CD4-positive, alpha-beta T cell treated with Interleukin-12 subunit alpha and Interleukin-12 subunit beta, for 1 hour (primary cell): ENCODE measurements at regions not wholly inside any gene's neighbourhood (a gene's known extent, or its start where the extent isn't known, plus 50 kb on each side); places are given as distances from the start of the nearest gene placed in this dataset.
A peak's percentile ranks its signal among the peaks of the same experiment; 100 is the strongest.
"Not testable (repeated sequence)": the region's sequence is repeated elsewhere in the genome, so short reads cannot be mapped to it uniquely, and the experiment has no call there.

Experiments used
- DNase-seq: peaks from one replicate; pipeline ENCODE4 v3.0.0-alpha.2; 2020

- DNase-seq = no peak
These were observed 79.8 kb downstream of the ZNF92 start for GRCh38 chr7:65453341-65454030.

DNA sequence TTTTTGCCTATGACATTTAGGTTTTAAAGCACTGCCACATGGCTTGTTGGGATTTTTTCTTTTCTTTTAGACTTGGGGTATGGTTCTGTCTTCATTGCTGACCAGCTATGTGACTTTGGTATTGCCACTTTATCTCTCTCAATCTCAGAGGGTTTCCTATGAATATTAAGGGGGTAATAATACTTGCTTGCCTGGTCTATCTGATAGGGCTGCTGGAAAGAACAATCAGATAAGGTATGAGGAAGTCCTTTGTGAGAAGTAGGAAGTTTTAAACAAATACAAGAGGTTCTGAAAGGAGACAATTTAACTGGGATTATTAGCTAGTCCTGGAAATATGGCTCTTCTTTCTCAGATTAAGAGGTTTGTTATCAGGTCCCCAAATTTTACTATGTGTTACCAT is 80.8 kb downstream of the ZNF92 start:
- DNase-seq = no peak

GRCh38 chr7:65455050-65455449 is 81.4 kb downstream of the ZNF92 start:
- not testable (repeated sequence) for DNase-seq

GRCh38 chr7:65457705-65458104 is 84.0 kb downstream of the ZNF92 start:
- DNase-seq = no peak

- DNase-seq = no peak
These were observed 85.8 kb downstream of the ZNF92 start for GRCh38 chr7:65459438-65459837.

GRCh38 chr7:65462148-65462716 is 88.6 kb downstream of the ZNF92 start:
- no peak for DNase-seq

GRCh38 chr7:65463184-65463583 is 89.5 kb downstream of the ZNF92 start:
- DNase-seq = no peak

DNA sequence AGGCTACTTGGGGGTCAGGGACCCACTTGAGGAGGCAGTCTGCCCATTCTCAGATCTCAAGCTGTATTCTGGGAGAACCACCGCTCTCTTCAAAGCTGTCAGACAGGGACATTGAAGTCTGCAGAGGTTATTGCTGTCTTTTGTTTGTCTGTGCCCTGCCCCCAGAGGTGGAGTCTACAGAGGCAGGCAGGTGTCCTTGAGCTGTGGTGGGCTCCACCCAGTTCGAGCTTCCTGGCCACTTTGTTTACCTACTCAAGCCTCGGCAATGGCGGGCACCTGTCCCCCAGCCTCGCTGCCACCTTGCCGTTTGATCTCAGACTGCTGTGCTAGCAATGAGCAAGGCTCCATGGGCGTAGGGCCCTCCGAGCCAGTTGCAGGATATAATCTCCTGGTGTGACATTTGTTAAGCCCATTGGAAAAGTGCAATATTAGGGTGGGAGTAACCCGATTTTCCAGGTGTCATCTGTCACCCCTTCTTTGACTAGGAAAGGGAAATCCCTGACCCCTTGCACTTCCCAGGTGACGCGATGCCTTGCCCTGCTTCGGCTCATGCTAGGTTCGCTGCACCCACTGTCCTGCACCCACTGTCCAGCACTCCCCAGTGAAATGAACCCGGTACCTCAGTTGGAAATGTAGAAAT is 96.4 kb downstream of the ZNF92 start:
- not testable (repeated sequence) for DNase-seq

- DNase-seq = no peak
These were observed 97.9 kb downstream of the ZNF92 start for GRCh38 chr7:65471587-65471986.

GRCh38 chr7:65475040-65475726 is 101.5 kb downstream of the ZNF92 start:
- DNase-seq = no peak

DNA sequence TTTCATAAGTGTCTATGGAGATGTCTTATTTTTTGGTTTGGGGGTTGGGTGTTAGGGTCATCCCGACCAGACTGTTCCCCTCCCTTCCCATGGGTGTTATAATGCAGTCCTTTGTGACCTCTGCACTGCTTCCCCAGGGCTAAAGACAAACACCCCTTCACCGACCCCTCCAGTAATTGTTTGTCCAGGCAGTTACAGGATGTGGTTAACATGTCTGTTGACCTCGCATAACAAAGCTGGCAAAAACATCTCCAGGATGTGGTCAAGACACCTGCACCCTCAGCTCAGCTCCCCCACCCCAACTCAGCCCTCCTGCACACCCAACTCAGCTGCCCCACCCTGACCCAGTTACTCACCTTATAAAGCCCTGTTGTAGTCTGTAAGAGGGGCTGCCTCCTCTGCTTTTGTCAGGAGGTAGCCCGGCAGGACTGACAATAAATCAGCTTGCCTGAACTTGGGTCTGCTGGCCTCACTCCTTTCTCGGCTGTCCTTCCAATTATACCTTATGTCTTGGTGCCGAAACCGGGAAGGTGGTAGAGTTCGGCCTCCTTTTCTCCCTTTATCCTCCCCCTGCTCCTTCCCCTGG is 102.2 kb downstream of the ZNF92 start:
- DNase-seq = peak; percentile 59

- no peak for DNase-seq
These were observed 103.7 kb downstream of the ZNF92 start for GRCh38 chr7:65477326-65477725.

- DNase-seq = no peak
These were observed 115.7 kb downstream of the ZNF92 start for GRCh38 chr7:65489260-65489767.

DNA sequence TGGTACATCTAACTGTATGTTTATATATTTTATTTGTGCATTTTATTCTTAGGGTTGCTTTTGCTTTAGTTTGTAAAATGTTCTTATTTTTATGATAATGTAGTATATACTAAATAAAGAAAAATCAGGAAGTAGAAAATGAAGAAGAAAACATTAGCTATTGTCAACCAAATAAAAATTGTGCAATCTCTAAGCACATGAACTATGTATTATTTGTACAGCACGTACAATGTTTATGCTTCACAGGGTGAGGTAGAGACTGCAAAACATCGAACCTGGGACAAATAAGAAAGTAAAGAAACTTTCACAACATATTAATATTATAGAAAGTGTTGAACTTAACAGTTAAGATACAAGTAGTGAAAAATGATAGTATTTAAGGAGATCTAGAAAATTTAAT is 123.0 kb downstream of the ZNF92 start:
- DNase-seq = not testable (repeated sequence)

DNA sequence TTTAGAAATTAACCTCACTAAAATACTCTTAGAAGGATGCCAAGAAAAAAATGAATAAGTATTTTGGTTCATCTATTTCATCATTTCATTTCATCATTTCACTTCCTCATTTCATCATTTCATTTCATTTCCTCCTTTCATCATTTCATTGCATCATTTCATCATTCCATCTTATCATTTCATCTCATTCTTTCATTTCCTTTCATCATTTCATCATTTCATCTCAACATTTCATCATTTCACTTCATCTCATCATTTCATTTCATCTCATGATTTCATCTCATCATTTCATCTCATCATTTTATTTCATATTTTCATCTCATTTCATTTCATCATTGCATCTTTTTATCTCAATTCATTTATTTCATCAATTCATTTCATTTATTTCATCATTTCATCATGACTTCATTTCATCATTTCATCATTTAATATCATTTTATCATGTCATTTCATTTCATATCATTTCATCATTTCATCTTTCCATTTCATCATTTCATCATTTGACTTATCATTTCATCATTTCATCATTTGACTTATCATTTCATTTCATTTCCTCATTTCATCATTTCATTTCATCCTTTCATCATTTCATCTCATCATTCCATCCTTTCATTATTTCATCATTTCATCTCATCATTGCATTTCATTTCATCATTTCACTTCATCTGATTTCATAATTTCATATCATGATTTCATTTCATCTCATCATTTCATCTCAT is 129.9 kb downstream of the ZNF92 start:
- no peak for DNase-seq

- DNase-seq = not testable (repeated sequence)
These were observed 131.1 kb downstream of the ZNF92 start for GRCh38 chr7:65504504-65505319.

GRCh38 chr7:65505320-65505633 is 131.6 kb downstream of the ZNF92 start:
- not testable (repeated sequence) for DNase-seq

GRCh38 chr7:65508581-65509367 is 135.1 kb downstream of the ZNF92 start:
- not testable (repeated sequence) for DNase-seq

GRCh38 chr7:65509368-65510186 is 135.9 kb downstream of the ZNF92 start:
- peak; percentile 22 for DNase-seq

- DNase-seq = not testable (repeated sequence)
These were observed 136.5 kb downstream of the ZNF92 start for GRCh38 chr7:65510187-65510538.
